ENCODE measurements at regions not wholly inside any gene's neighbourhood (a gene's known extent, or its start where the extent isn't known, plus 50 kb on each side); places are given as distances from the start of the nearest gene placed in this dataset.

DNA sequence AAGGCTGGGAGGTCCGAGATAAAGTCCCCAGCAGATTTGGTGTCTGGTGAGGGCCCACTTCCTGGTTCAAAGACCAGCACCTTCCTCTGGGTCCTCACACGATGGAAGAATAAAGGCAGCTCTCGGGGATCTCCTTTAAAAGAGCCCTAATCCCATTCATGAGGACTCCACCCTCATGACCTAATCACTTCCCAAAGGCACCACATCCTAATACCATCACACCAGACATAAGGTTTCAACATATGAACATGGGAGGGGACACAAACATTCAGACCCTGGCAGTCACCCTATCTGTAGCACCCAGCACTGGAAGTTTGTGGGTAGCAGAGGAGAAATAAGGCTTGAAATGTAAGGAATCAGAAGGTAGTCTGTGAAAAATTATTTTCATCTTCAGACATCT lies 112.9 kb upstream of the NOCT start:
- no peaks in the 10 kb centered on the region for H3F3A ChIP-seq (ENCODE audit: low read length, unreplicated experiment)
- H3K4me1 ChIP-seq (ENCODE audit: insufficient read depth, low read length), result peaks cover 8% of the 10 kb centered on the region
- H3K36me3 ChIP-seq (ENCODE audit: low read depth, low read length), result no peaks in the 10 kb centered on the region
- intact Hi-C loops (cut with micrococcal nuclease), result no loop called here
- H2AFZ ChIP-seq (ENCODE audit: low read length), result no peak overlapping the region
- no peak overlapping the region for H3K27ac ChIP-seq (ENCODE audit: low read length)
- no peaks in the 10 kb centered on the region for H3K27me3 ChIP-seq (ENCODE audit: low read length)
- POLR2A ChIA-PET (ENCODE audit: unreplicated experiment), result no interaction called here
- no peaks in the 10 kb centered on the region for H3K9me2 ChIP-seq (replicated peaks; ENCODE audit: low read length)
- no TSS peak for BruUV-seq (replicated peaks)
- CTCF ChIA-PET, result no interaction called here
- no peak for ATAC-seq
- no peak for DNase-seq
- H3K9ac ChIP-seq (ENCODE audit: low read length), result no peak overlapping the region
- no peaks in the 10 kb centered on the region for H3K9me3 ChIP-seq (ENCODE audit: low read length)
- TF ChIP-seq, protein P1, sequence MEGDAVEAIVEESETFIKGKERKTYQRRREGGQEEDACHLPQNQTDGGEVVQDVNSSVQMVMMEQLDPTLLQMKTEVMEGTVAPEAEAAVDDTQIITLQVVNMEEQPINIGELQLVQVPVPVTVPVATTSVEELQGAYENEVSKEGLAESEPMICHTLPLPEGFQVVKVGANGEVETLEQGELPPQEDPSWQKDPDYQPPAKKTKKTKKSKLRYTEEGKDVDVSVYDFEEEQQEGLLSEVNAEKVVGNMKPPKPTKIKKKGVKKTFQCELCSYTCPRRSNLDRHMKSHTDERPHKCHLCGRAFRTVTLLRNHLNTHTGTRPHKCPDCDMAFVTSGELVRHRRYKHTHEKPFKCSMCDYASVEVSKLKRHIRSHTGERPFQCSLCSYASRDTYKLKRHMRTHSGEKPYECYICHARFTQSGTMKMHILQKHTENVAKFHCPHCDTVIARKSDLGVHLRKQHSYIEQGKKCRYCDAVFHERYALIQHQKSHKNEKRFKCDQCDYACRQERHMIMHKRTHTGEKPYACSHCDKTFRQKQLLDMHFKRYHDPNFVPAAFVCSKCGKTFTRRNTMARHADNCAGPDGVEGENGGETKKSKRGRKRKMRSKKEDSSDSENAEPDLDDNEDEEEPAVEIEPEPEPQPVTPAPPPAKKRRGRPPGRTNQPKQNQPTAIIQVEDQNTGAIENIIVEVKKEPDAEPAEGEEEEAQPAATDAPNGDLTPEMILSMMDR (conservative IDR thresholded peaks at IDR 0.05; ENCODE audit: low read depth, low read length), result no peak
- TF ChIP-seq EZH2 (IDR thresholded peaks at IDR 0.05; ENCODE audit: low read length, unreplicated experiment) (no peak), EZH2phosphoT487 (IDR thresholded peaks at IDR 0.05; ENCODE audit: borderline replicate concordance, low read length) (no peak)
- H3K79me2 ChIP-seq (ENCODE audit: low read length), result no peaks in the 10 kb centered on the region
- H3K4me2 ChIP-seq (ENCODE audit: low read length), result no peak overlapping the region
- no peak overlapping the region for H3K4me3 ChIP-seq (ENCODE audit: low read length)
- no peaks in the 10 kb centered on the region for H4K20me1 ChIP-seq (ENCODE audit: low read length)

DNA sequence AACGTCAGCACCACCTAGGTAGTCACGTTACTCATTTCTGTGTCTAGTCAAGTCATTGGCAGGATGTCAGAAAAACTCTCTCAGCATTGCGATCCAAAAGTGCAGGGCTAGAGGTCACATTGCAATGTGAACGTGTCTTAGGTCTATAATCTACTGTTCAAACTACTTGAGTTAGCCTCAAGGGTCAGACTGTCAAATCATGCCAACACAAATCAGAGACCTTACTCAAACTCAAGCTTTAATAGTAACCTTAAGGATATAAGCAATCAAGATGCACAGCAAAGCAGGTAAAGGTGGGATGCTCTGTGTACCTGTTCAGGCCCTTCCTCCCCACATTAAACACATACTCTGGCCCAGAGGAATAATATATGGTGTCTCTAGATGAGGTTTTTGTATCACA lies 114.4 kb upstream of the NOCT start:
- Histone ChIP-seq H3K9me2 (replicated peaks; ENCODE audit: low read length) (no peaks in the 10 kb centered on the region), H2AFZ (ENCODE audit: low read length) (no peak overlapping the region), H3K4me3 (ENCODE audit: low read length) (no peak overlapping the region), H3K9ac (ENCODE audit: low read length) (no peak overlapping the region), H3K79me2 (ENCODE audit: low read length) (no peaks in the 10 kb centered on the region), H3K4me2 (ENCODE audit: low read length) (no peak overlapping the region), H3K27ac (ENCODE audit: low read length) (no peak overlapping the region), H3K36me3 (ENCODE audit: low read depth, low read length) (no peaks in the 10 kb centered on the region), H3K27me3 (ENCODE audit: low read length) (no peaks in the 10 kb centered on the region), H3K9me3 (ENCODE audit: low read length) (no peaks in the 10 kb centered on the region), H4K20me1 (ENCODE audit: low read length) (no peaks in the 10 kb centered on the region), H3K4me1 (ENCODE audit: insufficient read depth, low read length) (peaks cover 17% of the 10 kb centered on the region), H3F3A (ENCODE audit: low read length, unreplicated experiment) (no peaks in the 10 kb centered on the region)
- intact Hi-C loops (cut with micrococcal nuclease), result no loop called here
- TF ChIP-seq, protein P1 (conservative IDR thresholded peaks at IDR 0.05; ENCODE audit: low read depth, low read length), result no peak
- TF ChIP-seq EZH2 (IDR thresholded peaks at IDR 0.05; ENCODE audit: low read length, unreplicated experiment) (no peak), EZH2phosphoT487 (IDR thresholded peaks at IDR 0.05; ENCODE audit: borderline replicate concordance, low read length) (no peak)
- ChIA-PET CTCF (no interaction called here), POLR2A (ENCODE audit: unreplicated experiment) (no interaction called here)
- no peak for ATAC-seq
- DNase-seq, result no peak
- BruUV-seq (replicated peaks), result no TSS peak

DNA sequence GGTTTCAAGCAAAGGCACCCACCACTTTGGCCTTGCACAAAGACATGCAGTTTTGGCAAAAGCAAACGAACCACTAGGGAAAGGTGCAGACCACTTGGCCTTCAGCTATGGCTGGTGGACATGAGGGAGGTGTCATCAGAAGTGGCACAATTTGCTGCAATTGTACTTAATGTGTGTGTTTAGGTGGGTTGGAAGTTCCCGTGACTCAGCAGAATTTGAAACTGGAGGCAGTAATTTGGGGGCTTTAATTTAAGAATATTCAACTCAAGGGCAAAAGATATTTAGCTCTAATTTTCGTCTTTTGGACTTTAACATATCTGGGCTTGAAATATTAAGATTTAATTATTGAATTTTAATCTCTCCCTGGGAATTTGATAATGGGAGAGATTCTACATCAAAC lies 115.6 kb upstream of the NOCT start:
- no peaks in the 10 kb centered on the region for H4K20me1 ChIP-seq (ENCODE audit: low read length)
- H3K9me2 ChIP-seq (replicated peaks; ENCODE audit: low read length), result no peaks in the 10 kb centered on the region
- no peaks in the 10 kb centered on the region for H3K36me3 ChIP-seq (ENCODE audit: low read depth, low read length)
- POLR2A ChIA-PET (ENCODE audit: unreplicated experiment), result no interaction called here
- peaks cover 17% of the 10 kb centered on the region for H3K4me1 ChIP-seq (ENCODE audit: insufficient read depth, low read length)
- no peak overlapping the region for H3K4me2 ChIP-seq (ENCODE audit: low read length)
- H3K4me3 ChIP-seq (ENCODE audit: low read length), result no peak overlapping the region
- no peak overlapping the region for H3K9ac ChIP-seq (ENCODE audit: low read length)
- H3K9me3 ChIP-seq (ENCODE audit: low read length), result no peaks in the 10 kb centered on the region
- DNase-seq (no peak), ATAC-seq (no peak)
- H3K27ac ChIP-seq (ENCODE audit: low read length), result no peak overlapping the region
- TF ChIP-seq EZH2phosphoT487 (IDR thresholded peaks at IDR 0.05; ENCODE audit: borderline replicate concordance, low read length), result no peak
- TF ChIP-seq EZH2 (IDR thresholded peaks at IDR 0.05; ENCODE audit: low read length, unreplicated experiment), result no peak
- TF ChIP-seq, protein P1 (conservative IDR thresholded peaks at IDR 0.05; ENCODE audit: low read depth, low read length), result no peak
- CTCF ChIA-PET, result no interaction called here
- no TSS peak for BruUV-seq (replicated peaks)
- H2AFZ ChIP-seq (ENCODE audit: low read length), result no peak overlapping the region
- intact Hi-C loops (cut with micrococcal nuclease), result no loop called here
- H3K27me3 ChIP-seq (ENCODE audit: low read length), result no peaks in the 10 kb centered on the region
- no peaks in the 10 kb centered on the region for H3K79me2 ChIP-seq (ENCODE audit: low read length)
- H3F3A ChIP-seq (ENCODE audit: low read length, unreplicated experiment), result no peaks in the 10 kb centered on the region

All from PC-3 (cell line).